Trophoblast cell (in vitro differentiated cells and primary cell): ENCODE measurements at regions not wholly inside any gene's neighbourhood (a gene's known extent, or its start where the extent isn't known, plus 50 kb on each side); places are given as distances from the start of the nearest gene placed in this dataset.
A peak's percentile ranks its signal among the peaks of the same experiment; 100 is the strongest.

ENCODE experiments used
- DNase-seq, 2 donors: peaks; one replicate each; pipeline ENCODE4 v3.0.0-alpha.2; 2016
- H2AFZ ChIP-seq: 2 replicates; pipeline ENCODE4 v1.6.1; 2013; ENCODE audit warnings: low read length, moderate library complexity, mild to moderate bottlenecking; ENCODE audit not compliant: insufficient read depth, poor library complexity
- H2AK5ac ChIP-seq: 2 replicates; pipeline ENCODE4 v1.6.1; 2013; ENCODE audit warnings: mild to moderate bottlenecking, low read length
- H2BK120ac ChIP-seq: 2 replicates; pipeline ENCODE4 v1.6.1; 2013; ENCODE audit warnings: low read length, mild to moderate bottlenecking, moderate library complexity; ENCODE audit not compliant: insufficient read depth, poor library complexity
- H2BK12ac ChIP-seq: 2 replicates; pipeline ENCODE4 v1.6.1; 2013; ENCODE audit warnings: mild to moderate bottlenecking, low read length, moderate library complexity
- H2BK5ac ChIP-seq: 2 replicates; pipeline ENCODE4 v1.6.1; 2013; ENCODE audit warnings: low read length, low read depth, moderate library complexity, mild to moderate bottlenecking; ENCODE audit not compliant: poor library complexity
- H3K14ac ChIP-seq: 2 replicates; pipeline ENCODE4 v1.6.1; 2013; ENCODE audit warnings: mild to moderate bottlenecking, low read length
- H3K18ac ChIP-seq: 2 replicates; pipeline ENCODE4 v1.6.1; 2013; ENCODE audit warnings: mild to moderate bottlenecking, low read length
- H3K23ac ChIP-seq: 2 replicates; pipeline ENCODE4 v1.6.1; 2013; ENCODE audit warnings: low read length
- H3K27ac ChIP-seq: 2 replicates; pipeline ENCODE4 v1.5.1; 2013; ENCODE audit warnings: low read depth, mild to moderate bottlenecking, inconsistent platforms, low read length, moderate library complexity
- H3K27me3 ChIP-seq: 2 replicates; pipeline ENCODE4 v1.6.1; 2013; ENCODE audit warnings: inconsistent platforms, mild to moderate bottlenecking, low read length, moderate library complexity; ENCODE audit not compliant: insufficient read depth
- H3K36me3 ChIP-seq, 2 experiments: 1 replicate in 1 of 2; 2 replicates in 1 of 2; pipeline ENCODE4 v1.6.1; 2013; ENCODE audit warnings: low read length in 2 of 2, mild to moderate bottlenecking in 2 of 2, moderate library complexity in 1 of 2; ENCODE audit not compliant: insufficient read depth in 2 of 2, control insufficient read depth in 1 of 2
- H3K4ac ChIP-seq: 2 replicates; pipeline ENCODE4 v1.6.1; 2013; ENCODE audit warnings: low read depth, mild to moderate bottlenecking, low read length, moderate library complexity
- H3K4me1 ChIP-seq, 2 experiments: 1 replicate in 1 of 2; 2 replicates in 1 of 2; pipeline ENCODE4 v1.6.1; 2013; ENCODE audit warnings: low read length in 2 of 2, mild to moderate bottlenecking in 2 of 2, moderate library complexity in 1 of 2; ENCODE audit not compliant: insufficient read depth in 2 of 2, control insufficient read depth in 1 of 2
- H3K4me2 ChIP-seq: 2 replicates; pipeline ENCODE4 v1.6.1; 2013; ENCODE audit warnings: inconsistent platforms, mild to moderate bottlenecking, low read length, moderate library complexity
- H3K4me3 ChIP-seq: 2 replicates; pipeline ENCODE4 v1.5.1; 2013; ENCODE audit warnings: mild to moderate bottlenecking, low read depth, low read length, inconsistent platforms
- H3K79me1 ChIP-seq: one replicate; pipeline ENCODE4 v1.6.1; 2013; ENCODE audit warnings: low read length
- H3K79me2 ChIP-seq: 2 replicates; pipeline ENCODE4 v1.6.1; 2013; ENCODE audit warnings: low read length, mild to moderate bottlenecking; ENCODE audit not compliant: control insufficient read depth, insufficient read depth, poor library complexity
- H3K9ac ChIP-seq: 2 replicates; pipeline ENCODE4 v1.6.1; 2013; ENCODE audit warnings: mild to moderate bottlenecking, low read length
- H3K9me3 ChIP-seq: 2 replicates; pipeline ENCODE4 v1.6.1; 2013; ENCODE audit warnings: low read depth, mild to moderate bottlenecking, control low read depth, inconsistent platforms, low read length; ENCODE audit not compliant: insufficient read depth
- H4K12ac ChIP-seq: 2 replicates; pipeline ENCODE4 v1.6.1; 2013; ENCODE audit warnings: low read depth, mild to moderate bottlenecking, low read length, moderate library complexity
- H4K8ac ChIP-seq: 2 replicates; pipeline ENCODE4 v1.6.1; 2013; ENCODE audit warnings: low read depth, mild to moderate bottlenecking, low read length, moderate library complexity
- H4K91ac ChIP-seq: one replicate; pipeline ENCODE4 v1.6.1; 2013; ENCODE audit warnings: low read depth, mild to moderate bottlenecking, low read length, moderate library complexity
- WGBS: extraction: QIAGEN DNeasy Blood & Tissue Kit; methylation state at CpG from one replicate; pipeline ENCODE4 v1.1.7; 2013; ENCODE audit warnings: missing lambda C conversion rate; ENCODE audit not compliant: insufficient read length, insufficient coverage; ENCODE audit errors: extremely low coverage; 5-methylcytosine and 5-hydroxymethylcytosine counted together

DNA sequence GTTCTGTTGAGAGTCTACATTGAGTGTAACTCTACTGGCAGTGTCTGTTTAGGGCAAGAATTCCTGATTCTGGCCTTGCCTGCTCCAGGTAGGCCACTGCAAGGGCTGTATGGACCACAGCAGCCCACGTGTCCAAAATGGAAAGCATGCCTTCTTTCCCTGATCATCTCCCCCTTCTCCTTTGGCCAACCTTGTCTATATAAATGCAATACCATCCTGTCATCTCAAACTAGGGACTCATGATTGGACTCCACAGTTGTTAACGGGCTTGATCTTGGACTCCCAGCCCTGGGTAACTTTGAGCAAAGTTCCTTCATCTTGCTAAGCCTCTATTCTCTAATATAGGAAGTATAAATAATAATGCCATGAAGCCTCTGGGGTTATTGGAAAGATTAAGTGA is 533.6 kb downstream of the BNC2 start:
- H3K14ac ChIP-seq, result peak overlapping the region; percentile 6
- H2BK5ac ChIP-seq, result no peak overlapping the region
- H4K8ac ChIP-seq, result no peak overlapping the region
- H3K18ac ChIP-seq, result no peak overlapping the region
- H3K4me1 ChIP-seq, result peaks cover 0 to 4% of the 10 kb centered on the region in 2 experiments
- peak overlapping the region; percentile 6 for H2BK120ac ChIP-seq
- no peak overlapping the region for H3K4ac ChIP-seq
- H2AK5ac ChIP-seq, result peak overlapping the region; percentile 21
- peak overlapping the region; percentile 36 for H4K91ac ChIP-seq
- no peak overlapping the region for H2AFZ ChIP-seq
- no CpG with 5 or more reads among the region's 2 CpGs for WGBS
- DNase-seq, result no peak
- no peak overlapping the region for H3K4me2 ChIP-seq
- H3K27me3 ChIP-seq, result no peaks in the 10 kb centered on the region
- H3K36me3 ChIP-seq, result no peaks in the 10 kb centered on the region
- no peak overlapping the region for H3K4me3 ChIP-seq
- no peaks in the 10 kb centered on the region for H3K79me2 ChIP-seq
- H3K23ac ChIP-seq, result no peak overlapping the region
- no peak overlapping the region for H3K27ac ChIP-seq
- H3K79me1 ChIP-seq, result peaks cover 9% of the 10 kb centered on the region
- no peak overlapping the region for H4K12ac ChIP-seq
- no peak overlapping the region for H3K9ac ChIP-seq
- H2BK12ac ChIP-seq, result peak overlapping the region; percentile 52
- H3K9me3 ChIP-seq, result no peaks in the 10 kb centered on the region

GRCh38 chr9:16337322-16338029 is 533.0 kb downstream of the BNC2 start:
- H3K23ac ChIP-seq, result no peak overlapping the region
- H2BK5ac ChIP-seq, result no peak overlapping the region
- no peak overlapping the region for H2BK12ac ChIP-seq
- no peak overlapping the region for H3K18ac ChIP-seq
- peaks cover 0 to 4% of the 10 kb centered on the region in 2 experiments for H3K4me1 ChIP-seq
- DNase-seq, result peak; percentile 73 to 80
- no peak overlapping the region for H4K91ac ChIP-seq
- H3K36me3 ChIP-seq, result no peaks in the 10 kb centered on the region
- H3K9me3 ChIP-seq, result no peaks in the 10 kb centered on the region
- H3K4me3 ChIP-seq, result no peak overlapping the region
- no peak overlapping the region for H3K14ac ChIP-seq
- no peak overlapping the region for H2AK5ac ChIP-seq
- H3K9ac ChIP-seq, result no peak overlapping the region
- no peak overlapping the region for H3K27ac ChIP-seq
- H3K4ac ChIP-seq, result no peak overlapping the region
- peaks cover 9% of the 10 kb centered on the region for H3K79me1 ChIP-seq
- no peak overlapping the region for H2BK120ac ChIP-seq
- no peaks in the 10 kb centered on the region for H3K27me3 ChIP-seq
- no peaks in the 10 kb centered on the region for H3K79me2 ChIP-seq
- no peak overlapping the region for H3K4me2 ChIP-seq
- WGBS, result no CpG with 5 or more reads among the region's 5 CpGs
- H4K8ac ChIP-seq, result no peak overlapping the region
- no peak overlapping the region for H2AFZ ChIP-seq
- H4K12ac ChIP-seq, result no peak overlapping the region

- no peak overlapping the region for H3K4me2 ChIP-seq
- H3K4ac ChIP-seq, result no peak overlapping the region
- no peak overlapping the region for H4K12ac ChIP-seq
- peak overlapping the region; percentile 4 for H2BK12ac ChIP-seq
- H3K79me1 ChIP-seq, result peaks cover 22% of the 10 kb centered on the region
- no peak overlapping the region for H2AFZ ChIP-seq
- H3K4me3 ChIP-seq, result no peak overlapping the region
- H2AK5ac ChIP-seq, result no peak overlapping the region
- H3K27me3 ChIP-seq, result no peaks in the 10 kb centered on the region
- no peak overlapping the region for H2BK5ac ChIP-seq
- H3K9me3 ChIP-seq, result no peaks in the 10 kb centered on the region
- H2BK120ac ChIP-seq, result no peak overlapping the region
- no peak overlapping the region for H4K91ac ChIP-seq
- WGBS, result no CpG with 5 or more reads among the region's 2 CpGs
- no peak overlapping the region for H3K14ac ChIP-seq
- no peak overlapping the region for H3K9ac ChIP-seq
- H3K4me1 ChIP-seq, result peaks cover 8 to 18% of the 10 kb centered on the region in 2 experiments
- DNase-seq, result no peak
- no peak overlapping the region for H3K18ac ChIP-seq
- no peak overlapping the region for H4K8ac ChIP-seq
- H3K79me2 ChIP-seq, result peaks cover 2% of the 10 kb centered on the region
- no peaks in the 10 kb centered on the region for H3K36me3 ChIP-seq
- no peak overlapping the region for H3K27ac ChIP-seq
- no peak overlapping the region for H3K23ac ChIP-seq
These were observed 529.3 kb downstream of the BNC2 start for GRCh38 chr9:16341177-16341576.

DNA sequence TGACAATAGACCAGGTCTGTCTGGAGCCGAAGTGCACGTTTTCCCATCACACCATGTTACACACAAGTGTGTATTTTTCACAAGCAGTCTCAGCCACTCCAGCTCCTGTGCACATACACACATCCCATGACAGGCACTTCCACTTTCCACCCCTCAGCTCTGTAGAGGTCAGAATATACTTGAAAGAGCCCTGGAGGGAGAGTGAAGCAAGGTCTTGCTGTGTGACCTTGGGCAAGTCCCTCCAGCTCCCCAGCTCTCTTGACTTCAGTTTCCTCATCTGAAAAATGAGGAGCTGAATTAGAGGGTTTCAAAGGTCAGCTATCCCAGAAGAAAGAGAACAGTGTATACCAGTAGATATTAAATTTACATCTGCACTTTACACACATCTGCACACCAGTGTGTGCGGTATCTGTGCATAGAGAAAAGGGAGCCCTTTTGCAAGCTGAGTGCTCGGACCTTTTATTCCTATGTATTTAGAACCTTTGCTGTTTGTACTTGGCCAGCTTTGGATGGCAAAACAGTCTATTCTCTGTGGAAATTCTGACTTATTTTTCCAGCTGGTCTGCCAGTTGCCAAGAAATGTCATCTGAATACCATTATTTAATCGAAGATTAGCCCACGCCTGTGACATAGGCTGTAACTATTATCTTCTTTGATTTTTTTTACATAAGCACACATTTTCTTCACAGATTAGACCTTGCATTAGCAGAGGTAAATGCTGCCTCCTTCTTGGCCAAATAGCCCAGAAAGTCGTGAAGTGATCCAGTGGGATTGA is 528.0 kb downstream of the BNC2 start:
- peak overlapping the region; percentile 49 for H3K4ac ChIP-seq
- peak overlapping the region; percentile 73 for H3K14ac ChIP-seq
- H3K4me3 ChIP-seq, result no peak overlapping the region
- H4K12ac ChIP-seq, result no peak overlapping the region
- H3K27ac ChIP-seq, result peak overlapping the region; percentile 95
- no peak overlapping the region for H3K23ac ChIP-seq
- H3K79me1 ChIP-seq, result peaks cover 19% of the 10 kb centered on the region
- H2AFZ ChIP-seq, result no peak overlapping the region
- no peak overlapping the region for H3K9ac ChIP-seq
- H3K27me3 ChIP-seq, result no peaks in the 10 kb centered on the region
- H3K9me3 ChIP-seq, result no peaks in the 10 kb centered on the region
- no CpG with 5 or more reads among the region's 7 CpGs for WGBS
- DNase-seq, result no peak
- H3K4me2 ChIP-seq, result no peak overlapping the region
- H3K4me1 ChIP-seq, result peaks cover 8 to 17% of the 10 kb centered on the region in 2 experiments
- H3K36me3 ChIP-seq, result no peaks in the 10 kb centered on the region
- peaks cover 2% of the 10 kb centered on the region for H3K79me2 ChIP-seq
- peak overlapping the region; percentile 52 for H2BK120ac ChIP-seq
- H4K8ac ChIP-seq, result peak overlapping the region; percentile 54
- peak overlapping the region; percentile 58 for H3K18ac ChIP-seq
- H2BK5ac ChIP-seq, result peak overlapping the region; percentile 70
- H2AK5ac ChIP-seq, result peak overlapping the region; percentile 84
- H4K91ac ChIP-seq, result peak overlapping the region; percentile 88
- peak overlapping the region; percentile 88 for H2BK12ac ChIP-seq
